BLaER1 (cell line): ENCODE measurements at regions not wholly inside any gene's neighbourhood (a gene's known extent, or its start where the extent isn't known, plus 50 kb on each side); places are given as distances from the start of the nearest gene placed in this dataset.
A peak's percentile ranks its signal among the peaks of the same experiment; 100 is the strongest.

Source experiments
- H3K27ac ChIP-seq: shearing (Covaris generic); formaldehyde crosslinking; 2 replicates; pipeline ENCODE4 v1.8.1; 2022
- H3K27me3 ChIP-seq: shearing (Covaris generic); formaldehyde crosslinking; 2 replicates; pipeline ENCODE4 v1.8.1; 2022
- H3K36me3 ChIP-seq: shearing (Covaris generic); formaldehyde crosslinking; 2 replicates; pipeline ENCODE4 v1.8.1; 2022
- H3K4me1 ChIP-seq: shearing (Covaris generic); formaldehyde crosslinking; 2 replicates; pipeline ENCODE4 v1.8.1; 2022
- H3K4me2 ChIP-seq: shearing (Covaris generic); formaldehyde crosslinking; 2 replicates; pipeline ENCODE4 v1.8.1; 2022
- H3K4me3 ChIP-seq: shearing (Covaris generic); formaldehyde crosslinking; 2 replicates; pipeline ENCODE4 v1.8.1; 2022
- H3K9ac ChIP-seq: shearing (Covaris generic); formaldehyde crosslinking; 2 replicates; pipeline ENCODE4 v1.8.1; 2022
- H3K9me3 ChIP-seq: shearing (Covaris generic); formaldehyde crosslinking; 2 replicates; pipeline ENCODE4 v1.8.1; 2022
- H4K20me1 ChIP-seq: shearing (Covaris generic); formaldehyde crosslinking; 2 replicates; pipeline ENCODE4 v1.8.1; 2022
- Cebpa-rat ChIP-seq: shearing (Covaris generic); IDR thresholded peaks from 2 replicates; pipeline ENCODE4 v1.8.1; 2022

GRCh38 chr18:61756244-61756643 lies 136.6 kb downstream of the RNF152 start:
- no peak overlapping the region for H3K4me3 ChIP-seq
- no peaks in the 10 kb centered on the region for H4K20me1 ChIP-seq
- no peak overlapping the region for H3K9ac ChIP-seq
- H3K4me1 ChIP-seq, result peaks cover 27% of the 10 kb centered on the region
- peaks cover 15% of the 10 kb centered on the region for H3K9me3 ChIP-seq
- H3K27me3 ChIP-seq, result no peaks in the 10 kb centered on the region
- no peak for TF ChIP-seq Cebpa-rat
- H3K27ac ChIP-seq, result no peak overlapping the region
- no peak overlapping the region for H3K4me2 ChIP-seq
- H3K36me3 ChIP-seq, result no peaks in the 10 kb centered on the region

- TF ChIP-seq Cebpa-rat, result no peak
- H3K9me3 ChIP-seq, result peaks cover 10% of the 10 kb centered on the region
- H3K4me2 ChIP-seq, result no peak overlapping the region
- H3K4me3 ChIP-seq, result no peak overlapping the region
- no peaks in the 10 kb centered on the region for H3K27me3 ChIP-seq
- H3K27ac ChIP-seq, result no peak overlapping the region
- no peaks in the 10 kb centered on the region for H3K36me3 ChIP-seq
- no peaks in the 10 kb centered on the region for H4K20me1 ChIP-seq
- peaks cover 27% of the 10 kb centered on the region for H3K4me1 ChIP-seq
- no peak overlapping the region for H3K9ac ChIP-seq
Measured at GRCh38 chr18:61755555-61755954, 137.3 kb downstream of the RNF152 start.

GRCh38 chr18:61754039-61754583 lies 138.7 kb downstream of the RNF152 start:
- no peaks in the 10 kb centered on the region for H3K36me3 ChIP-seq
- H3K4me1 ChIP-seq, result peaks cover 28% of the 10 kb centered on the region
- no peak for TF ChIP-seq Cebpa-rat
- no peak overlapping the region for H3K4me3 ChIP-seq
- H3K9me3 ChIP-seq, result no peaks in the 10 kb centered on the region
- H3K4me2 ChIP-seq, result peak overlapping the region; percentile 61
- no peak overlapping the region for H3K27ac ChIP-seq
- H3K9ac ChIP-seq, result no peak overlapping the region
- H4K20me1 ChIP-seq, result no peaks in the 10 kb centered on the region
- H3K27me3 ChIP-seq, result no peaks in the 10 kb centered on the region

- no peaks in the 10 kb centered on the region for H3K9me3 ChIP-seq
- H3K4me3 ChIP-seq, result no peak overlapping the region
- peak overlapping the region; percentile 61 for H3K4me2 ChIP-seq
- H3K9ac ChIP-seq, result no peak overlapping the region
- H4K20me1 ChIP-seq, result no peaks in the 10 kb centered on the region
- no peak for TF ChIP-seq Cebpa-rat
- peaks cover 33% of the 10 kb centered on the region for H3K4me1 ChIP-seq
- H3K27me3 ChIP-seq, result no peaks in the 10 kb centered on the region
- H3K27ac ChIP-seq, result 0 out of 2 replicates have a peak overlapping the region, but pooled peaks have one; percentile 9
- no peaks in the 10 kb centered on the region for H3K36me3 ChIP-seq
Measured at GRCh38 chr18:61753373-61753772, 139.4 kb downstream of the RNF152 start.

GRCh38 chr18:61752973-61753372 lies 139.8 kb downstream of the RNF152 start:
- H3K4me1 ChIP-seq, result peaks cover 33% of the 10 kb centered on the region
- no peaks in the 10 kb centered on the region for H3K27me3 ChIP-seq
- 0 out of 2 replicates have a peak overlapping the region, but pooled peaks have one; percentile 9 for H3K27ac ChIP-seq
- H3K9ac ChIP-seq, result no peak overlapping the region
- no peak overlapping the region for H3K4me3 ChIP-seq
- H3K9me3 ChIP-seq, result no peaks in the 10 kb centered on the region
- TF ChIP-seq Cebpa-rat, result no peak
- H3K4me2 ChIP-seq, result peak overlapping the region; percentile 61
- H4K20me1 ChIP-seq, result no peaks in the 10 kb centered on the region
- no peaks in the 10 kb centered on the region for H3K36me3 ChIP-seq

- H3K9me3 ChIP-seq, result 0 out of 2 replicates have a peak, but pooled peaks cover 8% of the 10 kb centered on the region
- H3K4me3 ChIP-seq, result no peak overlapping the region
- H3K36me3 ChIP-seq, result no peaks in the 10 kb centered on the region
- no peak overlapping the region for H3K9ac ChIP-seq
- TF ChIP-seq Cebpa-rat, result no peak
- no peaks in the 10 kb centered on the region for H4K20me1 ChIP-seq
- H3K27ac ChIP-seq, result no peak overlapping the region
- no peak overlapping the region for H3K4me2 ChIP-seq
- H3K4me1 ChIP-seq, result peaks cover 33% of the 10 kb centered on the region
- H3K27me3 ChIP-seq, result no peaks in the 10 kb centered on the region
Measured at GRCh38 chr18:61750840-61751668, 141.8 kb downstream of the RNF152 start.

GRCh38 chr18:61749546-61749945 lies 143.3 kb downstream of the RNF152 start:
- no peaks in the 10 kb centered on the region for H3K36me3 ChIP-seq
- no peak overlapping the region for H3K27ac ChIP-seq
- no peak overlapping the region for H3K9ac ChIP-seq

GRCh38 chr18:61749031-61749430 lies 143.8 kb downstream of the RNF152 start:
- H3K9me3 ChIP-seq, result peaks cover 8% of the 10 kb centered on the region
- no peaks in the 10 kb centered on the region for H3K36me3 ChIP-seq
- peaks cover 26% of the 10 kb centered on the region for H3K4me1 ChIP-seq
- no peak for TF ChIP-seq Cebpa-rat
- H3K27me3 ChIP-seq, result no peaks in the 10 kb centered on the region
- H3K4me3 ChIP-seq, result no peak overlapping the region
- no peaks in the 10 kb centered on the region for H4K20me1 ChIP-seq
- no peak overlapping the region for H3K9ac ChIP-seq
- H3K27ac ChIP-seq, result no peak overlapping the region
- H3K4me2 ChIP-seq, result peak overlapping the region; percentile 37

More at GRCh38 chr18:61749546-61749945, 143.3 kb downstream of the RNF152 start:
- Histone ChIP-seq H3K4me3 (no peak overlapping the region), H3K27me3 (no peaks in the 10 kb centered on the region), H4K20me1 (no peaks in the 10 kb centered on the region), H3K9me3 (peaks cover 8% of the 10 kb centered on the region), H3K4me1 (peaks cover 31% of the 10 kb centered on the region), H3K4me2 (no peak overlapping the region)
- no peak for TF ChIP-seq Cebpa-rat

- Histone ChIP-seq H3K9ac (no peak overlapping the region), H3K4me3 (no peak overlapping the region), H3K4me1 (peaks cover 16% of the 10 kb centered on the region), H3K36me3 (no peaks in the 10 kb centered on the region), H3K9me3 (peaks cover 8% of the 10 kb centered on the region), H3K27me3 (no peaks in the 10 kb centered on the region), H4K20me1 (no peaks in the 10 kb centered on the region), H3K27ac (no peak overlapping the region), H3K4me2 (no peak overlapping the region)
- TF ChIP-seq Cebpa-rat, result no peak
Measured at GRCh38 chr18:61748004-61748403, 144.8 kb downstream of the RNF152 start.

GRCh38 chr18:61743775-61744531 lies 148.9 kb downstream of the RNF152 start:
- H4K20me1 ChIP-seq, result no peaks in the 10 kb centered on the region
- H3K27ac ChIP-seq, result no peak overlapping the region
- H3K36me3 ChIP-seq, result no peaks in the 10 kb centered on the region
- no peak overlapping the region for H3K9ac ChIP-seq
- peaks cover 8% of the 10 kb centered on the region for H3K4me1 ChIP-seq
- H3K9me3 ChIP-seq, result peaks cover 38% of the 10 kb centered on the region
- no peak overlapping the region for H3K4me2 ChIP-seq
- H3K4me3 ChIP-seq, result no peak overlapping the region
- H3K27me3 ChIP-seq, result no peaks in the 10 kb centered on the region
- no peak for TF ChIP-seq Cebpa-rat
